HG03354 (cell line): ENCODE measurements at regions not wholly inside any gene's neighbourhood (a gene's known extent, or its start where the extent isn't known, plus 50 kb on each side); places are given as distances from the start of the nearest gene placed in this dataset.
A peak's percentile ranks its signal among the peaks of the same experiment; 100 is the strongest.

Experiments
- ATAC-seq: cut with Tn5 transposase; IDR thresholded peaks from one replicate; pipeline ENCODE4 v1.9.1; 2021; ENCODE audit warnings: mild to moderate bottlenecking; ENCODE audit not compliant: unreplicated experiment, poor library complexity, severe bottlenecking

GRCh38 chr5:61918611-61919010 is 387.4 kb upstream of the KIF2A start:
- ATAC-seq, result no peak

GRCh38 chr5:61919920-61920319 is 386.1 kb upstream of the KIF2A start:
- no peak for ATAC-seq

- ATAC-seq, result no peak
Observed at GRCh38 chr5:61924251-61924650, 381.8 kb upstream of the KIF2A start.

- no peak for ATAC-seq
Observed at GRCh38 chr5:61926911-61927310, 379.1 kb upstream of the KIF2A start.

GRCh38 chr5:61931236-61931635 is 374.8 kb upstream of the KIF2A start:
- no peak for ATAC-seq

GRCh38 chr5:61933787-61934626 is 372.0 kb upstream of the KIF2A start:
- peak; percentile 58 for ATAC-seq

GRCh38 chr5:61941637-61942036 is 364.4 kb upstream of the KIF2A start:
- ATAC-seq, result no peak

- ATAC-seq, result no peak
Observed at GRCh38 chr5:61942462-61943049, 363.4 kb upstream of the KIF2A start.

- no peak for ATAC-seq
Observed at GRCh38 chr5:61943713-61944112, 362.3 kb upstream of the KIF2A start.

- ATAC-seq, result no peak
Observed at GRCh38 chr5:61948151-61948550, 357.9 kb upstream of the KIF2A start.

GRCh38 chr5:61949054-61949678 is 356.8 kb upstream of the KIF2A start:
- ATAC-seq, result no peak

- ATAC-seq, result no peak
Observed at GRCh38 chr5:61949679-61950435, 356.1 kb upstream of the KIF2A start.

- no peak for ATAC-seq
Observed at GRCh38 chr5:61951295-61951694, 354.7 kb upstream of the KIF2A start.

GRCh38 chr5:61953913-61954312 is 352.1 kb upstream of the KIF2A start:
- no peak for ATAC-seq

- ATAC-seq, result no peak
Observed at GRCh38 chr5:61964201-61964600, 341.8 kb upstream of the KIF2A start.

GRCh38 chr5:61965069-61965468 is 340.9 kb upstream of the KIF2A start:
- ATAC-seq, result no peak

- no peak for ATAC-seq
Observed at GRCh38 chr5:61965490-61965889, 340.5 kb upstream of the KIF2A start.

GRCh38 chr5:61966296-61966955 is 339.6 kb upstream of the KIF2A start:
- no peak for ATAC-seq

- no peak for ATAC-seq
Observed at GRCh38 chr5:61966997-61967396, 339.0 kb upstream of the KIF2A start.

- ATAC-seq, result no peak
Observed at GRCh38 chr5:61967681-61968080, 338.3 kb upstream of the KIF2A start.
